Breast epithelium (tissue), 3 donors: ENCODE measurements at regions not wholly inside any gene's neighbourhood (a gene's known extent, or its start where the extent isn't known, plus 50 kb on each side); places are given as distances from the start of the nearest gene placed in this dataset.

Experiments used
- POLR2A ChIP-seq: fragments of 450-650 bp; IDR thresholded peaks from one replicate; pipeline ENCODE4 v1.6.1; 2016; ENCODE audit warnings: antibody characterized with exemption, mild to moderate bottlenecking, moderate library complexity
- POLR2AphosphoS5 ChIP-seq, 3 donors: sonication (generic); formaldehyde crosslinking; IDR thresholded peaks; one replicate each; pipeline ENCODE4 v1.6.1; 2017; ENCODE audit warnings: antibody characterized with exemption in 3 of 3
- TF ChIP-seq, protein P1 (sequence below), 3 donors: fragments of 450-650 bp; IDR thresholded peaks; one replicate each; pipeline ENCODE4 v1.5.1; 2016 to 2017; ENCODE audit warnings: antibody characterized with exemption in 3 of 3, mild to moderate bottlenecking in 3 of 3, moderate library complexity in 3 of 3

DNA sequence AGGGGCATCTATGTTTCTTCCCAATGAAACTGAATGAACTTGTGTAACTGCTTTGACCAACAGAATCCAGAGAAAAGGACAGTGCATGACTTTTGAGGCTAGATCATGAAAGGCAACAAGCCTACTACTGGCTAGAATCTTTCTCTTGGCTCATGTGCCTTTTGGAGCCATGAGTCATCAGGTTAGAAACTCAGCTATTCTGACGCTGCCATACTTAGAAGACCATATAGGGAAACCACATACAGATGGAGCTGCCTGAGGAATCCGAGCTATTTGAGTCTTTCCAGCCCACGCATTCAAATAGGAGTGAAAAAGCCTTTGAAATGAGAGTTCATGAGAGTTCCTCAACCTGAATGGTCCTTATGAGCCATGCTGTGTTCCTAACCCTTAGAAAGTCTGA is 738.5 kb upstream of the CHRM3 start:
- TF ChIP-seq POLR2AphosphoS5 (IDR thresholded peaks at IDR 0.05) (no peak), POLR2A (no peak)
- TF ChIP-seq, protein P1, sequence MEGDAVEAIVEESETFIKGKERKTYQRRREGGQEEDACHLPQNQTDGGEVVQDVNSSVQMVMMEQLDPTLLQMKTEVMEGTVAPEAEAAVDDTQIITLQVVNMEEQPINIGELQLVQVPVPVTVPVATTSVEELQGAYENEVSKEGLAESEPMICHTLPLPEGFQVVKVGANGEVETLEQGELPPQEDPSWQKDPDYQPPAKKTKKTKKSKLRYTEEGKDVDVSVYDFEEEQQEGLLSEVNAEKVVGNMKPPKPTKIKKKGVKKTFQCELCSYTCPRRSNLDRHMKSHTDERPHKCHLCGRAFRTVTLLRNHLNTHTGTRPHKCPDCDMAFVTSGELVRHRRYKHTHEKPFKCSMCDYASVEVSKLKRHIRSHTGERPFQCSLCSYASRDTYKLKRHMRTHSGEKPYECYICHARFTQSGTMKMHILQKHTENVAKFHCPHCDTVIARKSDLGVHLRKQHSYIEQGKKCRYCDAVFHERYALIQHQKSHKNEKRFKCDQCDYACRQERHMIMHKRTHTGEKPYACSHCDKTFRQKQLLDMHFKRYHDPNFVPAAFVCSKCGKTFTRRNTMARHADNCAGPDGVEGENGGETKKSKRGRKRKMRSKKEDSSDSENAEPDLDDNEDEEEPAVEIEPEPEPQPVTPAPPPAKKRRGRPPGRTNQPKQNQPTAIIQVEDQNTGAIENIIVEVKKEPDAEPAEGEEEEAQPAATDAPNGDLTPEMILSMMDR (IDR thresholded peaks at IDR 0.05), result no peak
